Testis (tissue), 2 donors: ENCODE measurements at regions not wholly inside any gene's neighbourhood (a gene's known extent, or its start where the extent isn't known, plus 50 kb on each side); places are given as distances from the start of the nearest gene placed in this dataset.

Source experiments
- POLR2A ChIP-seq: fragments of 450-650 bp; IDR thresholded peaks from one replicate; pipeline ENCODE4 v1.6.1; 2017; ENCODE audit warnings: antibody characterized with exemption, mild to moderate bottlenecking, moderate library complexity
- TF ChIP-seq, protein P1 (sequence below), 3 experiments: fragments of 450-650 bp in 2 of 3; fragments of 200-600 bp in 1 of 3; sonication (generic) in 1 of 3; IDR thresholded peaks; one replicate each; pipeline ENCODE4 v1.5.1; 2016 to 2019; ENCODE audit warnings: antibody characterized with exemption in 3 of 3, mild to moderate bottlenecking in 2 of 3, moderate library complexity in 1 of 3

DNA sequence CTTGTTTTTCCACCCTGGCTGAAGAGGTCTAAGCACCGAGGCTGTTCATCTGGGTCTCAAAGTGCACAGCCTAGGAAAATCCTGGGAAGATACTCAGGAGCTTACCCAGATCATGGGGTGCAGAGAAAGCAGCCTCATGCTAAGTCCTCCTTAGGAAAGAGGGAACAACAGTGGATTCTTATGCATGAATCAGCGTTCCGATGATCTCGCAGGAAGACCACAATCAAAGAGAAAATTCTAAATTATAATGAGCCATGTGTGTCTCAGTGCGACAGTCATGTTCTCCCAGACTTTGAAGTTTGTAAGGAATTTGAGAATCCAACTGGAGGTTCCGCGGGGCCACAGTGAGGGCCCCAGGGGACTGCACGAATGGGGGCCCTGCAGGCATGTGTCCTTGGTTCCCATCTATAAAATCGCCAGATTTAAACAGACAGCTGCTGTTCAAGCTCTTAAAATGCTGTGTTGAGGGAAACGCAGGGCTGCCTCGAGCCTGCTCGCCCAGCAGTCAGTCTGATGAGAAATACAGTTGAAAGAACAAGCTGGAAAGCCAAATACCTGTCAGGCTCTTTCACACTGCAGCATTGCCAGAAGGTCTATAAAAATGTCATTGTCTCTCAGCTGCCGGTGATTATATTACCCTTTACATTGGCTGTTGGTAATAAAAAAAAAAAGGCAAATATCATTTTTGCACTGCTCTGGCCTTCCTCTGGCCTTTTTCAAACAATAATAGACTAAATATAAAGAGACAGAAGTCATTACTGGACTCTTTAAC lies 152.1 kb downstream of the PMP22 start:
- TF ChIP-seq, protein P1, sequence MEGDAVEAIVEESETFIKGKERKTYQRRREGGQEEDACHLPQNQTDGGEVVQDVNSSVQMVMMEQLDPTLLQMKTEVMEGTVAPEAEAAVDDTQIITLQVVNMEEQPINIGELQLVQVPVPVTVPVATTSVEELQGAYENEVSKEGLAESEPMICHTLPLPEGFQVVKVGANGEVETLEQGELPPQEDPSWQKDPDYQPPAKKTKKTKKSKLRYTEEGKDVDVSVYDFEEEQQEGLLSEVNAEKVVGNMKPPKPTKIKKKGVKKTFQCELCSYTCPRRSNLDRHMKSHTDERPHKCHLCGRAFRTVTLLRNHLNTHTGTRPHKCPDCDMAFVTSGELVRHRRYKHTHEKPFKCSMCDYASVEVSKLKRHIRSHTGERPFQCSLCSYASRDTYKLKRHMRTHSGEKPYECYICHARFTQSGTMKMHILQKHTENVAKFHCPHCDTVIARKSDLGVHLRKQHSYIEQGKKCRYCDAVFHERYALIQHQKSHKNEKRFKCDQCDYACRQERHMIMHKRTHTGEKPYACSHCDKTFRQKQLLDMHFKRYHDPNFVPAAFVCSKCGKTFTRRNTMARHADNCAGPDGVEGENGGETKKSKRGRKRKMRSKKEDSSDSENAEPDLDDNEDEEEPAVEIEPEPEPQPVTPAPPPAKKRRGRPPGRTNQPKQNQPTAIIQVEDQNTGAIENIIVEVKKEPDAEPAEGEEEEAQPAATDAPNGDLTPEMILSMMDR (IDR thresholded peaks at IDR 0.05) = no peak
- TF ChIP-seq POLR2A = no peak
